ENCODE measurements at regions not wholly inside any gene's neighbourhood (a gene's known extent, or its start where the extent isn't known, plus 50 kb on each side); places are given as distances from the start of the nearest gene placed in this dataset.

GRCh38 chr3:104385421-104385820 lies 981.3 kb upstream of the ALCAM start:
- Histone ChIP-seq H3K4me3 (no peak overlapping the region), H3K36me3 (no peaks in the 10 kb centered on the region), H3K9me3 (no peaks in the 10 kb centered on the region), H3K4me1 (ENCODE audit: control insufficient read depth in 1 of 2, low read depth in 2 of 2) (no peaks in the 10 kb centered on the region), H3K27me3 (replicated peaks; ENCODE audit: insufficient read depth) (no peaks in the 10 kb centered on the region), H3K27ac (no peak overlapping the region)
- no peak for ATAC-seq (ENCODE audit: insufficient number of reproducible peaks, low FRiP score, low read depth)
- DNase-seq (ENCODE audit: low spot score): no peak
- TF ChIP-seq, protein P1, sequence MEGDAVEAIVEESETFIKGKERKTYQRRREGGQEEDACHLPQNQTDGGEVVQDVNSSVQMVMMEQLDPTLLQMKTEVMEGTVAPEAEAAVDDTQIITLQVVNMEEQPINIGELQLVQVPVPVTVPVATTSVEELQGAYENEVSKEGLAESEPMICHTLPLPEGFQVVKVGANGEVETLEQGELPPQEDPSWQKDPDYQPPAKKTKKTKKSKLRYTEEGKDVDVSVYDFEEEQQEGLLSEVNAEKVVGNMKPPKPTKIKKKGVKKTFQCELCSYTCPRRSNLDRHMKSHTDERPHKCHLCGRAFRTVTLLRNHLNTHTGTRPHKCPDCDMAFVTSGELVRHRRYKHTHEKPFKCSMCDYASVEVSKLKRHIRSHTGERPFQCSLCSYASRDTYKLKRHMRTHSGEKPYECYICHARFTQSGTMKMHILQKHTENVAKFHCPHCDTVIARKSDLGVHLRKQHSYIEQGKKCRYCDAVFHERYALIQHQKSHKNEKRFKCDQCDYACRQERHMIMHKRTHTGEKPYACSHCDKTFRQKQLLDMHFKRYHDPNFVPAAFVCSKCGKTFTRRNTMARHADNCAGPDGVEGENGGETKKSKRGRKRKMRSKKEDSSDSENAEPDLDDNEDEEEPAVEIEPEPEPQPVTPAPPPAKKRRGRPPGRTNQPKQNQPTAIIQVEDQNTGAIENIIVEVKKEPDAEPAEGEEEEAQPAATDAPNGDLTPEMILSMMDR (IDR thresholded peaks at IDR 0.05): no peak

GRCh38 chr3:104388619-104389018 lies 978.1 kb upstream of the ALCAM start:
- TF ChIP-seq, protein P1 (IDR thresholded peaks at IDR 0.05): no peak
- no peak overlapping the region for H3K4me3 ChIP-seq
- H3K9me3 ChIP-seq: no peaks in the 10 kb centered on the region
- H3K4me1 ChIP-seq (ENCODE audit: control insufficient read depth in 1 of 2, low read depth in 2 of 2): peaks cover 0 to under 1% of the 10 kb centered on the region in 2 donors
- H3K27me3 ChIP-seq (replicated peaks; ENCODE audit: insufficient read depth): no peaks in the 10 kb centered on the region
- H3K36me3 ChIP-seq: no peaks in the 10 kb centered on the region
- DNase-seq (ENCODE audit: low spot score) (no peak), ATAC-seq (ENCODE audit: insufficient number of reproducible peaks, low FRiP score, low read depth) (no peak)
- no peak overlapping the region for H3K27ac ChIP-seq

- H3K27ac ChIP-seq: no peak overlapping the region
- no peaks in the 10 kb centered on the region for H3K27me3 ChIP-seq (replicated peaks; ENCODE audit: insufficient read depth)
- TF ChIP-seq, protein P1 (IDR thresholded peaks at IDR 0.05): no peak
- H3K4me1 ChIP-seq (ENCODE audit: control insufficient read depth in 1 of 2, low read depth in 2 of 2): peaks cover 7 to 13% of the 10 kb centered on the region in 2 donors
- DNase-seq (ENCODE audit: low spot score): no peak
- H3K9me3 ChIP-seq: no peaks in the 10 kb centered on the region
- no peak overlapping the region for H3K4me3 ChIP-seq
- H3K36me3 ChIP-seq: no peaks in the 10 kb centered on the region
- no peak for ATAC-seq (ENCODE audit: insufficient number of reproducible peaks, low FRiP score, low read depth)
These were observed 974.4 kb upstream of the ALCAM start for GRCh38 chr3:104392327-104392726.

GRCh38 chr3:104396974-104397669 lies 969.6 kb upstream of the ALCAM start:
- Histone ChIP-seq H3K4me1 (ENCODE audit: control insufficient read depth in 1 of 2, low read depth in 2 of 2) (peaks cover 7 to 22% of the 10 kb centered on the region in 2 donors), H3K27me3 (replicated peaks; ENCODE audit: insufficient read depth) (no peaks in the 10 kb centered on the region), H3K36me3 (no peaks in the 10 kb centered on the region), H3K9me3 (peaks cover 3% of the 10 kb centered on the region), H3K27ac (peak overlapping the region; percentile 58 to 59), H3K4me3 (no peak overlapping the region)
- TF ChIP-seq, protein P1 (IDR thresholded peaks at IDR 0.05): no peak
- ATAC-seq (ENCODE audit: insufficient number of reproducible peaks, low FRiP score, low read depth): peak; percentile 79
- DNase-seq (ENCODE audit: low spot score): no peak

DNA sequence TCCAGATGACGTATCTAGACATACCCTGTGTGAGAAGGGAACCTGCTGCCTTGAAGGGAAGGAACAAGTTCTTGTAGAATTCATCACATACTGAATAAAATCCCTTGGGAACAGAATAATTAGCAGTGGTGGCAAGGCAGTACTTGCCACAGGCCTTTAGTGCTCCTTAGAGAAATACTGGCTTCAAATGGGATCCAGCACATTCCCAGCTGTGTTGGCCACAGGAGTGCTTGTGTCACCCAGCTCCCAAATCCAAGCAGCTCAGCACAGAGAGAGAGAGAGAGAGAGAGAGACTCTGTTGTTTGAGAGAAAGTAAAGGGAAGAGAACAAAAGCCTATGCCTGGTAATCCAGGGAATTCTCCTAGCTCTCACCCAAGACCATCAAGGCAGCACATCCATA lies 969.0 kb upstream of the ALCAM start:
- peak; percentile 29 for ATAC-seq (ENCODE audit: insufficient number of reproducible peaks, low FRiP score, low read depth)
- H3K36me3 ChIP-seq: no peaks in the 10 kb centered on the region

More for the DNA sequence above, 969.0 kb upstream of the ALCAM start:
- Histone ChIP-seq H3K9me3 (peaks cover 3% of the 10 kb centered on the region), H3K27me3 (replicated peaks; ENCODE audit: insufficient read depth) (no peaks in the 10 kb centered on the region), H3K4me3 (no peak overlapping the region), H3K4me1 (ENCODE audit: control insufficient read depth in 1 of 2, low read depth in 2 of 2) (peaks cover 7 to 22% of the 10 kb centered on the region in 2 donors), H3K27ac (peak overlapping the region; percentile 58 to 59)
- DNase-seq (ENCODE audit: low spot score): no peak
- TF ChIP-seq, protein P1 (IDR thresholded peaks at IDR 0.05): no peak

Measured in thoracic aorta (tissue), 2 donors.